ENCODE measurements at regions not wholly inside any gene's neighbourhood (a gene's known extent, or its start where the extent isn't known, plus 50 kb on each side); places are given as distances from the start of the nearest gene placed in this dataset.

- TF ChIP-seq CTCF (IDR thresholded peaks at IDR 0.05), result no peak
- TF ChIP-seq SIN3A (IDR thresholded peaks at IDR 0.05; ENCODE audit: borderline replicate concordance, insufficient read depth, low read depth, low read length), result no peak
- no peak for TF ChIP-seq POLR2AphosphoS5 (IDR thresholded peaks at IDR 0.05; ENCODE audit: low read depth, low read length)
Observed at GRCh38 chr6:76612954-76613353, 540.5 kb upstream of the IMPG1 start.

Data from Panc1 (cell line).